ENCODE measurements at regions not wholly inside any gene's neighbourhood (a gene's known extent, or its start where the extent isn't known, plus 50 kb on each side); places are given as distances from the start of the nearest gene placed in this dataset.

DNA sequence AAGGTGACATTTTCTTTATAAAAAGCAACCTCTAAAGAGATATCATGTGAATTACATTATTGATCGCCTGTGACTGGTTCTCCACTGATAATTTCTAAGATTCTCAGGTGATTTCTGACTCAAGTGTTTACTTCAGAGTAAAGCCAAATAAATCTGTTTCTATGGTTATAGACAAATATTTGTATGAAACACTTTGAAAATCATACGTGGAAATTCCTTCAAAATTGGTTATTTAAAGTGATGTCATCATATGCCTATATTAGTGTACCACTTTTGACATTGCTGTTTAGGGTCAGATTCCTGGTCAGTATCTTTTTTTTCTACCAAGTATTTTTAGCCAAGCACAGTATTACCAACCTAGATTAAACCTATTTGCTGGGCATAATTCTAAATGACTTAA is 881.3 kb upstream of the FAM98A start:
- H3K9me3 ChIP-seq: no peaks in the 10 kb centered on the region
- DNase-seq (ENCODE audit: low spot score in 2 of 2): no peak
- no peaks in the 10 kb centered on the region for H3K36me3 ChIP-seq
- H3K4me3 ChIP-seq: no peak overlapping the region
- H3K27ac ChIP-seq: no peak overlapping the region
- no peaks in the 10 kb centered on the region for H3K27me3 ChIP-seq
- TF ChIP-seq, protein P1, sequence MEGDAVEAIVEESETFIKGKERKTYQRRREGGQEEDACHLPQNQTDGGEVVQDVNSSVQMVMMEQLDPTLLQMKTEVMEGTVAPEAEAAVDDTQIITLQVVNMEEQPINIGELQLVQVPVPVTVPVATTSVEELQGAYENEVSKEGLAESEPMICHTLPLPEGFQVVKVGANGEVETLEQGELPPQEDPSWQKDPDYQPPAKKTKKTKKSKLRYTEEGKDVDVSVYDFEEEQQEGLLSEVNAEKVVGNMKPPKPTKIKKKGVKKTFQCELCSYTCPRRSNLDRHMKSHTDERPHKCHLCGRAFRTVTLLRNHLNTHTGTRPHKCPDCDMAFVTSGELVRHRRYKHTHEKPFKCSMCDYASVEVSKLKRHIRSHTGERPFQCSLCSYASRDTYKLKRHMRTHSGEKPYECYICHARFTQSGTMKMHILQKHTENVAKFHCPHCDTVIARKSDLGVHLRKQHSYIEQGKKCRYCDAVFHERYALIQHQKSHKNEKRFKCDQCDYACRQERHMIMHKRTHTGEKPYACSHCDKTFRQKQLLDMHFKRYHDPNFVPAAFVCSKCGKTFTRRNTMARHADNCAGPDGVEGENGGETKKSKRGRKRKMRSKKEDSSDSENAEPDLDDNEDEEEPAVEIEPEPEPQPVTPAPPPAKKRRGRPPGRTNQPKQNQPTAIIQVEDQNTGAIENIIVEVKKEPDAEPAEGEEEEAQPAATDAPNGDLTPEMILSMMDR (IDR thresholded peaks at IDR 0.05): no peak
- 59 to 68% methylated on average over 2 of the region's 2 CpGs for WGBS, 2 donors
- no peaks in the 10 kb centered on the region for H3K4me1 ChIP-seq

DNA sequence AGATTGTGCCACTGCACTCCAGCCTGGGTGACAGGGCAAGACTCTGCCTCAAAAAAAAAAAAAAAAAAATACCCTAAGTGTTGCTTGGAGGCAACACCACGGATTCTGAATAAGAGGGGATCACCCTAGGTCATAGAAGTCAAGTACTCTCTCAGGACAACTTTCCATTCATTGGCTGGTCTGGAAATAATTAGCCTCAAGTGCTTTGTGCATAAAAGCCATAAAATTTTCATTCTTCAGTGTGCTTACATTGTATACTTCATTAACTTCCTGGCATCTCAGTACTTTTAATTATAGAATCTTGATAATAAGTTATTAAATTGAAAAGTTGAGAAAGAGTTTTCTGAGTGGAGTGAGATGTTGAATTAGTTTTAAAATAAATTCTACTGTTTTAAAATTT is 876.1 kb upstream of the FAM98A start:
- 8 to 18% methylated on average over 1 of the region's 1 CpG for WGBS, 2 donors
- no peak for DNase-seq (ENCODE audit: low spot score in 2 of 2)
- H3K9me3 ChIP-seq: peaks cover 0 to 11% (median 0%) of the 10 kb centered on the region in 4 donors

DNA sequence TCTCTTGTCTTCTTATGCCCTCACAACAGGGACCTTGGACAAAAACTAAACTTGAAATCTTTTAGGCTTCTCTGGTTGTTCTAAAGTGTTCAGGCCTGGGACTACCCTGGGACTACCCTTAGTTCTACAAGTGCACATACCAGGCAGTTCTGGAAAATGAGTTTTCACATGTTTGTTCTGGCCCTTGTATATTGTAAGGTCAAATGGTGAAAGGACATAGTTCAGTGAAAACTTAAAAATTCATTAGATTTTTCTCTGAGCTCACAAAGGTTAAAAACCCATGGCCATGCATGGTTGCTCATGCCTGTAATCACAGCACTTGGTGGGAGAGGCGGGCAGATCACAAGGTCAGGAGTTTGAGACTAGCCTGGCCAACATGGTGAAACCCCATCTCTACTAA is 875.5 kb upstream of the FAM98A start:
- Histone ChIP-seq H3K36me3 (no peaks in the 10 kb centered on the region), H3K9me3 (peaks cover 0 to 11% (median 0%) of the 10 kb centered on the region in 4 donors), H3K4me3 (no peak overlapping the region), H3K27me3 (no peaks in the 10 kb centered on the region), H3K27ac (no peak overlapping the region), H3K4me1 (no peaks in the 10 kb centered on the region)
- no peak for DNase-seq (ENCODE audit: low spot score in 2 of 2)
- 48 to 86% methylated on average over 1 of the region's 1 CpG for WGBS, 2 donors
- TF ChIP-seq, protein P1 (IDR thresholded peaks at IDR 0.05): no peak

More for the DNA sequence above, 876.1 kb upstream of the FAM98A start:
- Histone ChIP-seq H3K36me3 (no peaks in the 10 kb centered on the region), H3K27me3 (no peaks in the 10 kb centered on the region), H3K27ac (no peak overlapping the region), H3K4me3 (no peak overlapping the region), H3K4me1 (no peaks in the 10 kb centered on the region)
- TF ChIP-seq, protein P1 (IDR thresholded peaks at IDR 0.05): no peak
- TF ChIP-seq EP300 (IDR thresholded peaks at IDR 0.05) (no peak), POLR2A (IDR thresholded peaks at IDR 0.05) (no peak)

DNA sequence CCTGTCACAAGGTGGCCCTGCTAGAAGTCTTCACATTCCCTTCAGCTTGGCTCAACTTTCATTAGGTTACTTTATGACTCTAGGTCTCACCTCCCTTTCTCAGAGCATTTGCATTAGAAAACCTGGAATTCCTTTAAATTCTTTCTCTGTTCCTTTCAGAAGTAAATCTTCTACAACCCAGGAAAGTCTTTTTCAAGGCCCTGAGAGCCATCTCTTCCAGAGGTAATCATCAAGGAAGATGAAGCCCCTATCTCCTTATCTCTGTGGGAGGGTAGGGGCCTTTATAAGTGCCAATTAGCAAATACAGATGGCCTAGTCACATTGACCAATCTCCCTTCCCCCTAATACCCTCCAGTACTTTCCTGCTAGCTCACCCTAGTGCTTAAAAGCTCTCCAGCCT is 848.0 kb upstream of the FAM98A start:
- H3K4me1 ChIP-seq: no peaks in the 10 kb centered on the region
- no peak overlapping the region for H3K4me3 ChIP-seq
- no peak overlapping the region for H3K27ac ChIP-seq
- no peaks in the 10 kb centered on the region for H3K27me3 ChIP-seq
- H3K9me3 ChIP-seq: peaks cover 0 to 17% (median 7%) of the 10 kb centered on the region in 4 donors
- DNase-seq (ENCODE audit: low spot score in 2 of 2): no peak
- H3K36me3 ChIP-seq: no peaks in the 10 kb centered on the region
- TF ChIP-seq POLR2A (IDR thresholded peaks at IDR 0.05): no peak
- TF ChIP-seq EP300 (IDR thresholded peaks at IDR 0.05): no peak
- TF ChIP-seq, protein P1 (IDR thresholded peaks at IDR 0.05): no peak

DNA sequence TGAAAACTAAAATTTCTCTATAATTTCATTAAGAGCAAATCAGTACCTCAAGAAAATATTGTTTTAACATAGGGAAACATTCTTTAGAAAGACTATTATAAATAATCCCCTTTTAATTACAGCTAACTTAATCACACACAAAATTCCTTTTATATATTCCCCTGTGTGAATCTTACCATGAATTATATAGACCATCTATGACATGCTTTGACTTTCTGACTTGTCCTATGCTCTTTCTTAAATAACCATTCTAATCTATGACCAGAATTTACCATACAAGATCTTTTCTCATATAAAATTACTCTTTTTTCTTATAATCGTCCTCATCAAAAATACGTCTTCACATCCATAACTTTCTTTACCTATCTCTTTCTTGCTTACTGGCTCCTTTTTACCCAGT is 824.2 kb upstream of the FAM98A start:
- H3K27ac ChIP-seq: no peak overlapping the region
- H3K36me3 ChIP-seq: no peaks in the 10 kb centered on the region
- TF ChIP-seq EP300 (IDR thresholded peaks at IDR 0.05) (no peak), POLR2A (IDR thresholded peaks at IDR 0.05) (no peak)
- TF ChIP-seq, protein P1 (IDR thresholded peaks at IDR 0.05): no peak
- no peak for DNase-seq (ENCODE audit: low spot score in 2 of 2)
- H3K27me3 ChIP-seq: no peaks in the 10 kb centered on the region
- H3K4me1 ChIP-seq: no peaks in the 10 kb centered on the region
- no peaks in the 10 kb centered on the region for H3K9me3 ChIP-seq
- H3K4me3 ChIP-seq: no peak overlapping the region
- WGBS, 2 donors: 94 to 97% methylated on average over 2 of the region's 2 CpGs

Measured in tibial nerve (tissue), 4 donors.